Transverse colon (tissue), 4 donors: ENCODE measurements at regions not wholly inside any gene's neighbourhood (a gene's known extent, or its start where the extent isn't known, plus 50 kb on each side); places are given as distances from the start of the nearest gene placed in this dataset.

ENCODE experiments used
- DNase-seq: peaks from one replicate; pipeline ENCODE4 v3.0.0-alpha.2; 2019
- H3K27ac ChIP-seq, 4 donors: fragments of 200-600 bp; sonication (generic); 2 replicates each; pipeline ENCODE4 v1.5.1; 2016 to 2018; ENCODE audit warnings: inconsistent platforms in 4 of 4
- H3K27me3 ChIP-seq: fragments of 200-600 bp; sonication (generic); 2 replicates; pipeline ENCODE4 v1.5.1; 2017; ENCODE audit warnings: inconsistent platforms
- H3K36me3 ChIP-seq, 4 donors: fragments of 200-600 bp; sonication (generic); 2 replicates each; pipeline ENCODE4 v1.5.1; 2017 to 2019; ENCODE audit warnings: inconsistent platforms in 4 of 4
- H3K4me1 ChIP-seq, 4 donors: fragments of 200-600 bp; sonication (generic); 2 replicates each; pipeline ENCODE4 v1.5.1; 2017 to 2020; ENCODE audit warnings: inconsistent platforms in 4 of 4
- H3K4me3 ChIP-seq, 4 donors: fragments of 200-600 bp; sonication (generic); 1 replicate in 1 of 4; 2 replicates in 3 of 4; pipeline versions ENCODE4 v1.5.1 to v1.6.1; 2017 to 2019; ENCODE audit warnings: inconsistent platforms in 4 of 4
- H3K9me3 ChIP-seq, 2 donors: fragments of 200-600 bp; sonication (generic); 2 replicates each; pipeline ENCODE4 v1.5.1; 2017 to 2019; ENCODE audit warnings: inconsistent platforms in 2 of 2
- CTCF ChIP-seq, 5 experiments: fragments of 200-600 bp in 3 of 5; fragments of 450-650 bp in 2 of 5; sonication (generic) in 3 of 5; IDR thresholded peaks; 1 replicate in 2 of 5; 2 replicates in 3 of 5; pipeline ENCODE4 v1.5.1; 2016 to 2017; ENCODE audit warnings: antibody characterized with exemption in 5 of 5, inconsistent platforms in 3 of 5, mild to moderate bottlenecking in 2 of 5, moderate library complexity in 1 of 5
- EP300 ChIP-seq: sonication (generic); formaldehyde crosslinking; IDR thresholded peaks from one replicate; pipeline ENCODE4 v1.6.1; 2017; ENCODE audit warnings: antibody characterized with exemption, low read depth
- POLR2A ChIP-seq: fragments of 450-650 bp; IDR thresholded peaks from one replicate; pipeline ENCODE4 v1.6.1; 2016; ENCODE audit warnings: antibody characterized with exemption, mild to moderate bottlenecking, moderate library complexity
- POLR2AphosphoS5 ChIP-seq, 3 donors: sonication (generic); formaldehyde crosslinking; IDR thresholded peaks; one replicate each; pipeline ENCODE4 v1.6.1; 2016; ENCODE audit warnings: antibody characterized with exemption in 3 of 3
- WGBS, 2 donors: methylation state at CpG; one replicate each; pipeline ENCODE4 v1.1.5; 2018; ENCODE audit warnings: low coverage in 1 of 2; 5-methylcytosine and 5-hydroxymethylcytosine counted together
- in situ Hi-C, 4 donors: fragments of 200-750 bp; cut with MboI; loops; one replicate each; pipeline versions ENCODE4 v1.15.0 to v1.15.1; 2017; ENCODE audit warnings: low sequenced_read_pairs in 3 of 4, low pct_ligation_motif_present in 1 of 4, low pct_unique_long_range_greater_than_20kb in 1 of 4
- intact Hi-C: fragments of 100-400 bp; cut with DNase I; formaldehyde crosslinking; loops from one replicate; pipeline ENCODE4 v1.15.1; 2023; ENCODE audit warnings: low total_unique reads

- H3K27me3 ChIP-seq: no peaks in the 10 kb centered on the region
- in situ Hi-C loops (loop anchor here in 2 of 4 donors (10.0 to 25.0 kb wide), 2 partner anchors 591 to 604 kb away; no protein-coding TSS in a partner anchor), intact Hi-C loops (no loop called here)
- no peak for TF ChIP-seq EP300
- TF ChIP-seq CTCF (IDR thresholded peaks at IDR 0.05): no peak
- peak in 1 of 3 donors; percentile 34 for TF ChIP-seq POLR2AphosphoS5 (IDR thresholded peaks at IDR 0.05)
- no peak for TF ChIP-seq POLR2A
- H3K36me3 ChIP-seq: no peaks in the 10 kb centered on the region
- H3K9me3 ChIP-seq: no peaks in the 10 kb centered on the region
- 52 to 56% methylated on average over 5 to 8 of the region's 10 CpGs for WGBS, 2 donors
- no peak for DNase-seq
- no peak overlapping the region for H3K4me3 ChIP-seq
- peaks cover 0 to 5% (median 2%) of the 10 kb centered on the region in 4 donors for H3K4me1 ChIP-seq
- no peak overlapping the region for H3K27ac ChIP-seq
Observed at GRCh38 chr20:39270837-39271604, 308.9 kb downstream of the DHX35 start.

GRCh38 chr20:39269493-39270217, 307.5 kb downstream of the DHX35 start:
- intact Hi-C loops: loop anchor here (10.0 kb wide), 2 partner anchors 605 to 1695 kb away; no protein-coding TSS in a partner anchor
- Histone ChIP-seq H3K4me1 (peaks cover 0 to 5% (median 2%) of the 10 kb centered on the region in 4 donors), H3K9me3 (no peaks in the 10 kb centered on the region), H3K27ac (no peak overlapping the region), H3K36me3 (no peaks in the 10 kb centered on the region), H3K4me3 (no peak overlapping the region), H3K27me3 (no peaks in the 10 kb centered on the region)
- DNase-seq: no peak
- 38% methylated on average over 1 of the region's 1 CpG; no CpG with 5 or more reads in 1 of the 2 donors for WGBS, 2 donors
- in situ Hi-C loops: loop anchor here in 2 of 4 donors (10.0 to 25.0 kb wide), 2 partner anchors 593 to 605 kb away; no protein-coding TSS in a partner anchor
- TF ChIP-seq CTCF (IDR thresholded peaks at IDR 0.05) (no peak), EP300 (no peak), POLR2A (no peak)

- no peaks in the 10 kb centered on the region for H3K9me3 ChIP-seq
- peak; percentile 40 for DNase-seq
- in situ Hi-C loops: loop anchor here in 1 of 4 donors (25.0 kb wide), 1 partner anchor 593 kb away; no protein-coding TSS in a partner anchor
- H3K4me1 ChIP-seq: peaks cover 0 to 5% (median 2%) of the 10 kb centered on the region in 4 donors
- TF ChIP-seq CTCF (IDR thresholded peaks at IDR 0.05) (peak; percentile 69 to 85 (median 77)), EP300 (no peak)
- WGBS, 2 donors: 44% methylated on average over 7 of the region's 7 CpGs; no CpG with 5 or more reads in 1 of the 2 donors
- no peaks in the 10 kb centered on the region for H3K27me3 ChIP-seq
- no peak overlapping the region for H3K27ac ChIP-seq
- H3K36me3 ChIP-seq: no peaks in the 10 kb centered on the region
- intact Hi-C loops: loop anchor here (10.0 kb wide), 2 partner anchors 606 to 1696 kb away; no protein-coding TSS in a partner anchor
- no peak overlapping the region for H3K4me3 ChIP-seq
Observed at GRCh38 chr20:39268981-39269461, 306.9 kb downstream of the DHX35 start.

GRCh38 chr20:39268491-39268951, 306.4 kb downstream of the DHX35 start:
- Histone ChIP-seq H3K36me3 (no peaks in the 10 kb centered on the region), H3K27me3 (no peaks in the 10 kb centered on the region), H3K9me3 (no peaks in the 10 kb centered on the region), H3K4me3 (no peak overlapping the region), H3K4me1 (peaks cover 0 to 5% (median 2%) of the 10 kb centered on the region in 4 donors), H3K27ac (no peak overlapping the region)
- intact Hi-C loops (loop anchor here (10.0 kb wide), 2 partner anchors 606 to 1696 kb away; no protein-coding TSS in a partner anchor), in situ Hi-C loops (loop anchor here in 1 of 4 donors (25.0 kb wide), 1 partner anchor 594 kb away; no protein-coding TSS in a partner anchor)
- no peak for DNase-seq
- TF ChIP-seq POLR2AphosphoS5 (IDR thresholded peaks at IDR 0.05) (no peak), CTCF (IDR thresholded peaks at IDR 0.05) (no peak), EP300 (no peak), POLR2A (no peak)
- 65 to 90% methylated on average over 2 to 9 of the region's 9 CpGs for WGBS, 2 donors
